Stimulated activated naive CD8-positive, alpha-beta T cell treated with anti-CD3 and anti-CD28 coated beads, Interleukin-15, Interleukin-2, amounts not matched to agents 100 U/mL and 50 U/mL, for 24 hours (primary cell): ENCODE measurements at regions not wholly inside any gene's neighbourhood (a gene's known extent, or its start where the extent isn't known, plus 50 kb on each side); places are given as distances from the start of the nearest gene placed in this dataset.
A peak's percentile ranks its signal among the peaks of the same experiment; 100 is the strongest.
"Not testable (repeated sequence)": the region's sequence is repeated elsewhere in the genome, so short reads cannot be mapped to it uniquely, and the experiment has no call there.

Source experiments
- ATAC-seq: fragments of 150-1000 bp; cut with Tn5 transposase; one replicate; pipeline ENCODE4 v1.10.0; 2021
- DNase-seq: peaks from one replicate; pipeline ENCODE4 v3.0.0; 2021

GRCh38 chr5:14942212-14942611, 70.6 kb upstream of the ANKH start:
- DNase-seq (no peak), ATAC-seq (no peak)

GRCh38 chr5:14937254-14937653, 65.7 kb upstream of the ANKH start:
- ATAC-seq (peak; percentile 23), DNase-seq (no peak)

- ATAC-seq (no peak), DNase-seq (no peak)
Observed at GRCh38 chr5:14936588-14936987, 65.0 kb upstream of the ANKH start.

GRCh38 chr5:14935341-14935740, 63.8 kb upstream of the ANKH start:
- no peak for ATAC-seq
- DNase-seq, result no peak

- no peak for DNase-seq
- ATAC-seq, result no peak
Observed at GRCh38 chr5:14932902-14933469, 61.4 kb upstream of the ANKH start.

GRCh38 chr5:14930486-14930885, 58.9 kb upstream of the ANKH start:
- ATAC-seq, result no peak
- no peak for DNase-seq

GRCh38 chr5:14929293-14930065, 57.9 kb upstream of the ANKH start:
- DNase-seq, result no peak
- ATAC-seq, result no peak

GRCh38 chr5:14928661-14929060, 57.1 kb upstream of the ANKH start:
- DNase-seq, result no peak
- no peak for ATAC-seq

- DNase-seq, result no peak
- ATAC-seq, result no peak
Observed at GRCh38 chr5:14925326-14925725, 53.7 kb upstream of the ANKH start.

- not testable (repeated sequence) for DNase-seq, ATAC-seq
Observed at GRCh38 chr5:14922952-14923351, 51.4 kb upstream of the ANKH start.

- no peak for DNase-seq
- no peak for ATAC-seq
Observed at GRCh38 chr5:14922456-14922855, 50.9 kb upstream of the ANKH start.
